ENCODE measurements at regions not wholly inside any gene's neighbourhood (a gene's known extent, or its start where the extent isn't known, plus 50 kb on each side); places are given as distances from the start of the nearest gene placed in this dataset.

- H2AFZ ChIP-seq (ENCODE audit: low read depth): no peak overlapping the region
- H3K9ac ChIP-seq: no peak overlapping the region
- no peak overlapping the region for H3K4me2 ChIP-seq
- H3K36me3 ChIP-seq (ENCODE audit: insufficient read depth): no peaks in the 10 kb centered on the region
- no peak overlapping the region for H3K4me3 ChIP-seq (IDR thresholded peaks at IDR 0.05; ENCODE audit: insufficient read depth, low read depth, low read length)
- H4K20me1 ChIP-seq (ENCODE audit: insufficient read depth): no peaks in the 10 kb centered on the region
- H3K79me2 ChIP-seq (ENCODE audit: insufficient read depth, low read depth): no peaks in the 10 kb centered on the region
- H3K27ac ChIP-seq: no peak overlapping the region
- H3K27me3 ChIP-seq (ENCODE audit: insufficient read depth, low read depth): no peaks in the 10 kb centered on the region
- no peaks in the 10 kb centered on the region for H3K4me1 ChIP-seq (ENCODE audit: low read depth, poor library complexity, severe bottlenecking)
- TF ChIP-seq CTCF (conservative IDR thresholded peaks at IDR 0.05; ENCODE audit: low read depth, low read length): no peak
Observed at GRCh38 chr12:65666876-65667275, 157.4 kb upstream of the HMGA2 start.

- H3K4me1 ChIP-seq (ENCODE audit: low read depth, poor library complexity, severe bottlenecking): no peaks in the 10 kb centered on the region
- TF ChIP-seq CTCF (conservative IDR thresholded peaks at IDR 0.05; ENCODE audit: low read depth, low read length): no peak
- no peak overlapping the region for H3K9ac ChIP-seq
- H4K20me1 ChIP-seq (ENCODE audit: insufficient read depth): no peaks in the 10 kb centered on the region
- H3K36me3 ChIP-seq (ENCODE audit: insufficient read depth): no peaks in the 10 kb centered on the region
- H3K27ac ChIP-seq: no peak overlapping the region
- no peak overlapping the region for H3K4me2 ChIP-seq
- no peak overlapping the region for H3K4me3 ChIP-seq (IDR thresholded peaks at IDR 0.05; ENCODE audit: insufficient read depth, low read depth, low read length)
- H3K27me3 ChIP-seq (ENCODE audit: insufficient read depth, low read depth): no peaks in the 10 kb centered on the region
- H2AFZ ChIP-seq (ENCODE audit: low read depth): no peak overlapping the region
- no peaks in the 10 kb centered on the region for H3K79me2 ChIP-seq (ENCODE audit: insufficient read depth, low read depth)
Observed at GRCh38 chr12:65667932-65668331, 156.4 kb upstream of the HMGA2 start.

- TF ChIP-seq CTCF (conservative IDR thresholded peaks at IDR 0.05; ENCODE audit: low read depth, low read length): no peak
- no peaks in the 10 kb centered on the region for H3K36me3 ChIP-seq (ENCODE audit: insufficient read depth)
- H3K4me2 ChIP-seq: no peak overlapping the region
- no peaks in the 10 kb centered on the region for H4K20me1 ChIP-seq (ENCODE audit: insufficient read depth)
- no peaks in the 10 kb centered on the region for H3K4me1 ChIP-seq (ENCODE audit: low read depth, poor library complexity, severe bottlenecking)
- H2AFZ ChIP-seq (ENCODE audit: low read depth): no peak overlapping the region
- H3K27ac ChIP-seq: no peak overlapping the region
- H3K27me3 ChIP-seq (ENCODE audit: insufficient read depth, low read depth): no peaks in the 10 kb centered on the region
- H3K79me2 ChIP-seq (ENCODE audit: insufficient read depth, low read depth): no peaks in the 10 kb centered on the region
- no peak overlapping the region for H3K9ac ChIP-seq
- H3K4me3 ChIP-seq (IDR thresholded peaks at IDR 0.05; ENCODE audit: insufficient read depth, low read depth, low read length): no peak overlapping the region
Observed at GRCh38 chr12:65668981-65669695, 155.1 kb upstream of the HMGA2 start.

- Histone ChIP-seq H3K4me1 (ENCODE audit: low read depth, poor library complexity, severe bottlenecking) (no peaks in the 10 kb centered on the region), H3K36me3 (ENCODE audit: insufficient read depth) (no peaks in the 10 kb centered on the region), H3K27ac (no peak overlapping the region), H4K20me1 (ENCODE audit: insufficient read depth) (no peaks in the 10 kb centered on the region), H3K79me2 (ENCODE audit: insufficient read depth, low read depth) (no peaks in the 10 kb centered on the region), H2AFZ (ENCODE audit: low read depth) (no peak overlapping the region), H3K27me3 (ENCODE audit: insufficient read depth, low read depth) (no peaks in the 10 kb centered on the region), H3K4me2 (no peak overlapping the region), H3K9ac (no peak overlapping the region), H3K4me3 (IDR thresholded peaks at IDR 0.05; ENCODE audit: insufficient read depth, low read depth, low read length) (no peak overlapping the region)
- no peak for TF ChIP-seq CTCF (conservative IDR thresholded peaks at IDR 0.05; ENCODE audit: low read depth, low read length)
Observed at GRCh38 chr12:65670775-65671174, 153.5 kb upstream of the HMGA2 start.

All from KMS-11 (cell line).